VCaP (cell line): ENCODE measurements at regions not wholly inside any gene's neighbourhood (a gene's known extent, or its start where the extent isn't known, plus 50 kb on each side); places are given as distances from the start of the nearest gene placed in this dataset.
A peak's percentile ranks its signal among the peaks of the same experiment; 100 is the strongest.

Experiments
- H3K27ac ChIP-seq: fragments of 450-650 bp; 2 replicates; pipeline ENCODE4 v1.5.1; 2017
- CTCF ChIP-seq: fragments of 450-650 bp; conservative IDR thresholded peaks from 2 replicates; pipeline ENCODE4 v1.5.1; 2017; ENCODE audit warnings: mild to moderate bottlenecking, moderate library complexity

DNA sequence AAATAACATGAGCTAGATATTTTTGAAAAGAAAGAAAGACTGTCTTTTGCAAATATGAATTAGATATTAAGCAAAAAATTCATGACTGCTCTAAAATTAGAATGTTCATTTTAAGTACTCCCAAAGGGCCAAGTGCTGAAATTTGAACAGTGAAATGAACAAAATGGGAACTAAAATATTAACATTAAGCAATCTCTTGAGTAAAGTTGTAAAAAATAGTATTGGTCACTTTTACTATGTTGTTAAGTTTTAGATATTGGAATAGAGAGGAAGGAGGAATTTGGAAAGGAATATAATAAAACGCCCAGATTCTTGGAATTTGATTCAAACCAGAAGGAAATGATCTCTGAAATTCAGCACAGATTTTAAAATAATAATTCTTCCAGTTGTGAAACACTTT is 125.9 kb upstream of the ANK2 start:
- no peak for TF ChIP-seq CTCF
- H3K27ac ChIP-seq: no peak overlapping the region

DNA sequence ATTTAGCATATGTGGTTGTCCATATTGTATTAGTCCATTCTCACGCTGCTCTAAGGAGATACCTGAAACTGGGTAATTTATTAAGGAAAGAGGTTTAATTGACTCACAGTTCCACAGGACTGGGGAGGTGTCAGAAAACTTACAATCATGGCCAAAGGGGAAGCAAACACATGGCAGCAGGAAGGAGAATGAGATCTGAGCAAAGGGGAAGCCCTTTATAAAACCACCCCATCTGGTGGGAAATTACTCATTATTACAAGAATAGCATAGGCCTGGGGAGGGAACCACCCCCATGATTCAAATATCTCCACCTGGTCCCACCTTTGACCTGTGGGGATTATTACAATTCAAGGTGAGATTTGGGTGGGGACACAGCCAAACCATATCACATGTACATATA is 122.6 kb upstream of the ANK2 start:
- no peak overlapping the region for H3K27ac ChIP-seq
- TF ChIP-seq CTCF: no peak

GRCh38 chr4:112927544-112927943 is 121.9 kb upstream of the ANK2 start:
- no peak for TF ChIP-seq CTCF

GRCh38 chr4:112931001-112931400 is 118.5 kb upstream of the ANK2 start:
- H3K27ac ChIP-seq: 0 out of 2 replicates have a peak overlapping the region, but pooled peaks have one; percentile 11
- TF ChIP-seq CTCF: no peak

More at GRCh38 chr4:112927544-112927943, 121.9 kb upstream of the ANK2 start:
- H3K27ac ChIP-seq: no peak overlapping the region

GRCh38 chr4:112933790-112934189 is 115.7 kb upstream of the ANK2 start:
- TF ChIP-seq CTCF: no peak
- no peak overlapping the region for H3K27ac ChIP-seq

DNA sequence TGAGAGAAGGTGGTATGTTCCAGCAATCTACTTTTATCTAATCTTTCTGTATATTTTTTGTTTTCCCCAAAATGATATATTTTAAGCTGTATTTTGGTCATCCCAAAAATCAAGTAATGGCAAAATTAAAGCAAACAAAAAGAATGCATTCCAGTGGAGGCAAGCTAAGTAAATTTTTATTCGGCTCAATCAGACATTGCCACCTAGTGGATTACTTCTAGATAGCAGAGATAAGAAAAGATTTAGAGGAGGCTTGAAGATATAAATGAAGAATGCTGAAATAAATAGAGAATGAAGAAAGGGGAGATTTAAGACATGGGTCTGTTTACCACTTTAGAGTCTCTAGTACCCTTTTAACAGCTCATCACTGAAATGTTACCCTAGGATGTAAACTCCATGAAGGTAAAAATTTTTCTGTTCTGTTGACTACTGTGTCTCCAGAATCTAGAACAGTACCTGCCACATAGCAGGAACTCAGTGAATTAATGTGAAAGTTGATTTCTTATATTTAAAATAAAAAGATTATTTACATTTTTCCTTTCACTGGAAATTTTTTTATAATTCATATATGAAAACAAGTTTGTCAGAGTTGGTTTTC is 110.9 kb upstream of the ANK2 start:
- peak; percentile 89 for TF ChIP-seq CTCF
- H3K27ac ChIP-seq: no peak overlapping the region

DNA sequence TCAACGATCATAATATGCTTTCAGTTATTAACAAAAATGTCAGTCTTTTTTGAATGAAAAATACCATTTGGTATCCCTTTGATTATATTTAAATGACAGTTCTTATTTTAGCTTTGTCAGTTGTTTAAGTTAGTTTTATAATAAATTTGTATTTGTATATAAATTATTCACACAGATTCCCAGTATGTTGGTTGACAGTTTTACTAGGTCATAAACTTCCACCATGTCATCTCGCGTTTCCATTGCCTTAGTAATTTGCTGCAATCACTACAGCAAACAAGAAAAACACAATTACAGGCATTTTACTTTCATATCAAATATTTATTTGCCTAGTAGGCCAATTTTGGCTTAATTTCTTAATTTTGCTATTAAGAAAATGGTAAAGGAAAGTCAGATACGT is 109.6 kb upstream of the ANK2 start:
- no peak for TF ChIP-seq CTCF
- H3K27ac ChIP-seq: no peak overlapping the region
